B cell (primary cell): ENCODE measurements at regions not wholly inside any gene's neighbourhood (a gene's known extent, or its start where the extent isn't known, plus 50 kb on each side); places are given as distances from the start of the nearest gene placed in this dataset.

ENCODE experiments used
- ATAC-seq: fragments of 200-7000 bp; cut with Tn5 transposase; one replicate; pipeline ENCODE4 v1.10.0; 2021; ENCODE audit warnings: low read depth, mild to moderate bottlenecking, moderate number of reproducible peaks, moderate library complexity
- CTCF ChIA-PET: fragments of 350-600 bp; sonication (Branson Sonifier 250); formaldehyde crosslinking; loops from one replicate; lab custom pipeline; 2021; ENCODE audit warnings: antibody characterized with exemption, inconsistent platforms; lab: Charles Lee
- POLR2A ChIA-PET: fragments of 350-600 bp; sonication (Branson Sonifier 250); formaldehyde crosslinking; loops from one replicate; lab custom pipeline; 2021; ENCODE audit warnings: antibody characterized with exemption; lab: Charles Lee
- DNase-seq: peaks from one replicate; pipeline ENCODE4 v3.0.0; 2013
- H2AFZ ChIP-seq: 2 replicates; pipeline ENCODE4 v1.6.1; 2012; ENCODE audit warnings: mild to moderate bottlenecking, low read depth, low read length; ENCODE audit not compliant: insufficient read depth, poor library complexity, severe bottlenecking
- H3K27ac ChIP-seq, 2 donors: 1 replicate in 1 of 2; 2 replicates in 1 of 2; pipeline ENCODE4 v1.5.1; 2012 to 2013; ENCODE audit warnings: low read length in 2 of 2, mild to moderate bottlenecking in 2 of 2, moderate library complexity in 1 of 2
- H3K27me3 ChIP-seq, 4 experiments: fragments of 200-600 bp in 1 of 4; sonication (generic) in 1 of 4; replicated peaks in 1 of 4; 1 replicate in 2 of 4; 2 replicates in 2 of 4; pipeline versions ENCODE4 v1.6.1 to v1.7.0; 2013 to 2016; ENCODE audit warnings: low read length in 3 of 4, mild to moderate bottlenecking in 2 of 4, mixed read lengths in 1 of 4, moderate library complexity in 1 of 4; ENCODE audit not compliant: insufficient read depth in 4 of 4, control insufficient read depth in 3 of 4; ENCODE audit errors: control extremely low read depth in 1 of 4
- H3K36me3 ChIP-seq, 2 experiments: replicated peaks in 1 of 2; 1 replicate in 1 of 2; 2 replicates in 1 of 2; pipeline versions ENCODE4 v1.6.1 to v1.7.1; 2013; ENCODE audit warnings: low read length in 1 of 2; ENCODE audit not compliant: insufficient read depth in 2 of 2, control insufficient read depth in 1 of 2; ENCODE audit errors: control extremely low read depth in 1 of 2, extremely low read depth in 1 of 2
- H3K4me1 ChIP-seq, 2 donors: fragments of 200-600 bp in 1 of 2; sonication (generic) in 1 of 2; 1 replicate in 1 of 2; 2 replicates in 1 of 2; pipeline versions ENCODE4 v1.5.1 to v1.6.1; 2013 to 2017; ENCODE audit warnings: low read length in 2 of 2; ENCODE audit not compliant: control insufficient read depth in 2 of 2, insufficient read depth in 2 of 2
- H3K4me2 ChIP-seq: replicated peaks from 2 replicates; pipeline ENCODE3; 2012; ENCODE audit warnings: mild to moderate bottlenecking, low read depth, low read length; ENCODE audit not compliant: poor library complexity, severe bottlenecking
- H3K4me3 ChIP-seq, 5 experiments: fragments of 200-600 bp in 1 of 5; sonication (generic) in 1 of 5; 1 replicate in 3 of 5; 2 replicates in 2 of 5; pipeline versions ENCODE4 v1.5.1 to v1.7.0; 2011 to 2016; ENCODE audit warnings: low read length in 4 of 5, mild to moderate bottlenecking in 4 of 5, low read depth in 2 of 5, control low read depth in 1 of 5, moderate library complexity in 1 of 5; ENCODE audit not compliant: insufficient read depth in 1 of 5; ENCODE audit errors: control extremely low read depth in 1 of 5, extremely low read depth in 1 of 5
- H3K79me2 ChIP-seq: fragments of 200-600 bp; sonication (generic); one replicate; pipeline ENCODE4 v1.6.0; 2016; ENCODE audit warnings: low read length; ENCODE audit not compliant: control insufficient read depth, insufficient read depth
- H3K9ac ChIP-seq: fragments of 200-600 bp; sonication (generic); 2 replicates; pipeline ENCODE4 v1.6.1; 2017; ENCODE audit warnings: mild to moderate bottlenecking, low read length, moderate library complexity
- H3K9me3 ChIP-seq, 3 donors: one replicate each; pipeline versions ENCODE4 v1.6.1 to v1.7.1; 2013; ENCODE audit warnings: low read length in 2 of 3; ENCODE audit not compliant: control insufficient read depth in 2 of 3, insufficient read depth in 1 of 3; ENCODE audit errors: control extremely low read depth in 1 of 3
- H4K20me1 ChIP-seq: 2 replicates; pipeline ENCODE4 v1.6.0; 2012; ENCODE audit warnings: mild to moderate bottlenecking, low read length; ENCODE audit not compliant: insufficient read depth, control insufficient read depth, poor library complexity, severe bottlenecking
- H3K27ac Mint-ChIP-seq: one replicate; pipeline ENCODE4 v1.8.0; 2021; ENCODE audit warnings: mixed read lengths
- H3K27me3 Mint-ChIP-seq: one replicate; pipeline ENCODE4 v1.8.0; 2021; ENCODE audit warnings: mixed read lengths
- H3K4me1 Mint-ChIP-seq: one replicate; pipeline ENCODE4 v1.8.0; 2021; ENCODE audit warnings: mixed read lengths
- H3K4me3 Mint-ChIP-seq: one replicate; pipeline ENCODE4 v1.8.0; 2021; ENCODE audit warnings: mixed read lengths
- H3K9me3 Mint-ChIP-seq: one replicate; pipeline ENCODE4 v1.8.0; 2022; ENCODE audit warnings: mixed read lengths; ENCODE audit not compliant: insufficient read depth
- CTCF ChIP-seq: fragments of 200-600 bp; IDR thresholded peaks from one replicate; pipeline ENCODE4 v1.8.0; 2022; ENCODE audit warnings: antibody characterized with exemption, mild to moderate bottlenecking
- EZH2 ChIP-seq: IDR thresholded peaks from 2 replicates; pipeline ENCODE4 v1.6.1; 2012; ENCODE audit warnings: borderline replicate concordance, low read depth, mild to moderate bottlenecking, moderate library complexity, low read length; ENCODE audit not compliant: insufficient read depth, poor library complexity, severe bottlenecking
- WGBS: methylation state at CpG from one replicate; pipeline ENCODE4 v1.1.5; 2013; ENCODE audit warnings: missing lambda C conversion rate; ENCODE audit not compliant: insufficient coverage; 5-methylcytosine and 5-hydroxymethylcytosine counted together
- intact Hi-C: fragments of 100-400 bp; cut with micrococcal nuclease; formaldehyde crosslinking; loops from one replicate; pipeline ENCODE4 v1.10.0; 2022

GRCh38 chr16:85986931-85987749, 88.2 kb downstream of the IRF8 start:
- Mint-ChIP-seq H3K4me3 (peak overlapping the region; percentile 83), H3K4me1 (peaks cover 98% of the 10 kb centered on the region), H3K9me3 (no peaks in the 10 kb centered on the region), H3K27me3 (no peaks in the 10 kb centered on the region), H3K27ac (peak overlapping the region; percentile 81)
- no peak for TF ChIP-seq CTCF
- TF ChIP-seq EZH2 = no peak
- Histone ChIP-seq H3K4me1 (peaks cover 96 to 100% of the 10 kb centered on the region in 2 donors), H3K27ac (no peak overlapping the region), H3K79me2 (peaks cover 11% of the 10 kb centered on the region), H2AFZ (no peak overlapping the region), H3K9me3 (no peaks in the 10 kb centered on the region), H3K27me3 (no peaks in the 10 kb centered on the region), H3K4me2 (peak overlapping the region; percentile 39), H3K9ac (no peak overlapping the region), H4K20me1 (no peaks in the 10 kb centered on the region), H3K36me3 (no peaks in the 10 kb centered on the region), H3K4me3 (no peak overlapping the region)
- POLR2A ChIA-PET = interaction anchor here (0.9 to 1.2 kb wide), 4 partner anchors 11 to 166 kb away, joined by 3 to 8 read pairs (median 3); partner anchors contain the start of gene IRF8
- CTCF ChIA-PET = interaction anchor here (0.7 to 23.4 kb wide), 37 partner anchors 8 to 532 kb away, joined by 3 to 433 read pairs (median 5); partner anchors contain the start of gene IRF8
- intact Hi-C loops = loop anchor here (5.0 kb wide), 2 partner anchors 60 to 230 kb away; no protein-coding TSS in a partner anchor
- WGBS = 70% methylated on average over 6 of the region's 12 CpGs
- no peak for ATAC-seq
- peak; percentile 51 for DNase-seq

GRCh38 chr16:85987750-85988078, 88.8 kb downstream of the IRF8 start:
- Histone ChIP-seq H3K4me2 (peak overlapping the region; percentile 74), H3K36me3 (no peaks in the 10 kb centered on the region), H3K9ac (no peak overlapping the region), H4K20me1 (no peaks in the 10 kb centered on the region), H3K27ac (peak overlapping the region in 1 of 2 donors; percentile 79), H3K79me2 (peaks cover 11% of the 10 kb centered on the region), H3K4me1 (peaks cover 92 to 100% of the 10 kb centered on the region in 2 donors), H3K9me3 (no peaks in the 10 kb centered on the region), H2AFZ (no peak overlapping the region), H3K27me3 (no peaks in the 10 kb centered on the region), H3K4me3 (no peak overlapping the region)
- ATAC-seq (no peak), DNase-seq (no peak)
- H3K9me3 Mint-ChIP-seq = no peaks in the 10 kb centered on the region
- no peaks in the 10 kb centered on the region for H3K27me3 Mint-ChIP-seq
- intact Hi-C loops = loop anchor here (1.0 to 5.0 kb wide), 5 partner anchors 15 to 230 kb away; partner anchors contain the start of gene IRF8
- POLR2A ChIA-PET = interaction anchor here (1.0 kb wide), 1 partner anchor 71 kb away, joined by 3 read pairs; no protein-coding TSS in a partner anchor
- CTCF ChIA-PET = interaction anchor here (0.9 to 23.4 kb wide), 27 partner anchors 8 to 532 kb away, joined by 3 to 433 read pairs (median 8); partner anchors contain the start of gene IRF8
- whole genome bisulfite sequencing = no CpG with 5 or more reads among the region's 5 CpGs
- H3K4me3 Mint-ChIP-seq = peak overlapping the region; percentile 68
- H3K4me1 Mint-ChIP-seq = peaks cover 98% of the 10 kb centered on the region
- peak overlapping the region; percentile 84 for H3K27ac Mint-ChIP-seq
- TF ChIP-seq EZH2 (no peak), CTCF (peak; percentile 57)
